ENCODE measurements at regions not wholly inside any gene's neighbourhood (a gene's known extent, or its start where the extent isn't known, plus 50 kb on each side); places are given as distances from the start of the nearest gene placed in this dataset.

GRCh38 chr13:86201477-86201876 is 402.3 kb upstream of the SLITRK6 start:
- DNase-seq: no peak

DNA sequence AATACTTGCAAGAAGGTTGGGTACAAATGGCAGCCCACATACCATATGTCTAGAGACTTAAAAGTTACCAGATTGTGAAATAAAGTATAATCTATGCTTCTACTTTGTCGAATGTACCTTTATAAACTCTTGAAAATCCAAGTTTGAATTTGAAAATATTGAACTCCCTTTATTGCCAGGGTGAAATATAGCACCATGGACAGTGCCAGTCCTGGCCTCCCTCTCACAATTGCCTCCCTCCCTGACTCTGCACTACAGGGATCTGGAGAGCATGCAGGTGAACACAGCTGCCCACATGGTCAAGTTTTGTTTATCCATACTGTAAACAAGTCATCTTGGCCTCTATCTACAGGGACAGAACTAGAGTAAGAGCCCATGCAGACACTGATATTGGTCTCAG is 394.1 kb upstream of the SLITRK6 start:
- no peak for DNase-seq

- no peak for DNase-seq
Measured at GRCh38 chr13:86188170-86188569, 389.0 kb upstream of the SLITRK6 start.

GRCh38 chr13:86185636-86186035 is 386.4 kb upstream of the SLITRK6 start:
- DNase-seq: no peak

DNA sequence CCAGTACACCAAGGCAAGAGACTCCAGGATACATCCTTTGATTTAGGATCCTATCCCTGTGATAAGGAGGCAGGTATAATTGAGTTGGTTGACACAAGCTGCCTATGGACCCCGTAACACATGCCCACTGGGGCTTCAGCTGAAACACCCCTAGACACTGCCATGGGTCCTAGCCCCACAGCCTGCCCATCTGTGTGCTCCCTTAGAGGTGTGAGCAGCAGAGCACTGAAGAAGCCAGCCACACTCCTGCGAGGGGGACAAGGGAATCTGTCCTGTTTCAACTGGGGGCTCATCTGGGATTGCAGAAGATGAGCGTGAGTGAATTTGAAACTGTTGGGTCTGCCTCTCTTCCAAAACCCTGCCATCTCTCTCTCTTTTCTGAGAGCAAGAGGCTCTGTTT is 385.9 kb upstream of the SLITRK6 start:
- DNase-seq: no peak

GRCh38 chr13:86174622-86175021 is 375.4 kb upstream of the SLITRK6 start:
- no peak for DNase-seq

DNA sequence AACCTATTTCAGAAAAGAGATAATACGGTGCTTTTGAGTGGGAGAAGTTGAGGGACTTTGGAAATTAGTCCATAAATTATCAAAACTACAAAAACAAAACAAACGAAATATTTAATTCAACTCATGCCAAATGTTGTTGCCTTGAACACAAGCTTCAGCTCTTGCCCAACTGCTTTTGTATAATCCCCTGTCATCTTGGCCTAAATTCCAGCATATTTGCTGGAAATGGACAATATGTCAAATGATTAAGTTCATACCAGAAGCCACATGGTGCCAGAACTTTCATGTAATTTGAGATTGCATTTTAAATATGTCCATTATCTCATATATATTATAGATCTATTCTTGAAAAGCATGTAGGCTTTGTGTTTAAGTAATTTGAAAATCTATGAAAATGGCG is 373.7 kb upstream of the SLITRK6 start:
- no peak for DNase-seq

GRCh38 chr13:86161257-86161656 is 362.0 kb upstream of the SLITRK6 start:
- no peak for DNase-seq

DNA sequence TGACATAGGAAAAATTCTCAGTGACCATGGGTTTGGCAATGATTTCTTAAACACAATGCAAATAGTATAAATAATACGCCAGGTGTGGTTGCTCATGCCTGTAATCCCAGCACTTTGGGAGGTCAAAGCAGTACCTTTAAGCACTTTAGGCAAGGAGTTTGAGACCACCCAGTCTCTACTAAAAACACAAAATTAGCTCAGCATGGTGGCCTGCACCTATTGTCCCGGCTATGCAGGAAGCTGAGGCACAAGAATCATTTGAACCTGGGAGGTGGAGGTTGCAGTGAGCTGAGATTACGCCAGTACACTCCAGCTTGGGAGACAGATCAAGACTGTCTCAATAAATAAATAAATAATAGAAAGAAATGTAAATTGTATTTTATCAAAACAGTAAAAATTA is 356.5 kb upstream of the SLITRK6 start:
- no peak for DNase-seq

DNA sequence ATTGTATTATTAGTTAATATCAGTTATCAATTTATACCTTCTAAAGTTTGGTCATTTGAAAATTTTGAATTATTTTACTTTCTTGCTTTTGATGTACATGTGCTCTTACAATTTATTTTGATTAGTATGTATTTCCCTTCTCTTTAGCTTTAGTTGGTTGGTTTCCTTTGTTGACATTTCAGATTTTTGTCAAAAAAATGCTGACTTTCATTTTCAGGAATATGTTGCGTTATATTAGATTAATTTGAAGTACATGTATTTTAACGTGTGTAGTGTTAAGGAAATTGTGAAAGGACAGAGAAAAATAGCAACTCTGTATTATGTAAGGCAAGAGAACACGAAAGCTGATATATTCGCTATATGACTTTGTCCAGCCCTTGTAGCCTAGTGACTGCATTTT is 342.9 kb upstream of the SLITRK6 start:
- no peak for DNase-seq

- DNase-seq: no peak
Measured at GRCh38 chr13:86135856-86136255, 336.6 kb upstream of the SLITRK6 start.

DNA sequence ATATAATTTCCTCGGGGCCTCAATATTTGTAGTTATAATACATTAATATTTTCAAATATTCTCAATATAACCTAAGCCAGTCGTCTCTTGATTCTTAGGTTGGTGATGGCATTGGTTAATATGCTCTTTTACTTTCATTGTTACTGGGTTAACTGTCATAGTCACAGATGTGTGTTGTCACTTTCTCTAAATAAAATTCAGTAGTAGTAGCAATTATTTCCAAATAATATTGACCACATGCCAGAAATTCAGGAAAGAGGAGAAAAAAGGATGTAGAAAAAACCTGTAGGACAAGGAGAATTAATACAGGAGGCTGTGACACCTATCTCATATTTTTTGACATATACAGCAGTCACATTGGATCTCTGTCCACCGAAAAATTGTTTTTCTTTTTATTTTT is 322.7 kb upstream of the SLITRK6 start:
- no peak for DNase-seq

GRCh38 chr13:86109107-86109506 is 309.9 kb upstream of the SLITRK6 start:
- no peak for DNase-seq

DNA sequence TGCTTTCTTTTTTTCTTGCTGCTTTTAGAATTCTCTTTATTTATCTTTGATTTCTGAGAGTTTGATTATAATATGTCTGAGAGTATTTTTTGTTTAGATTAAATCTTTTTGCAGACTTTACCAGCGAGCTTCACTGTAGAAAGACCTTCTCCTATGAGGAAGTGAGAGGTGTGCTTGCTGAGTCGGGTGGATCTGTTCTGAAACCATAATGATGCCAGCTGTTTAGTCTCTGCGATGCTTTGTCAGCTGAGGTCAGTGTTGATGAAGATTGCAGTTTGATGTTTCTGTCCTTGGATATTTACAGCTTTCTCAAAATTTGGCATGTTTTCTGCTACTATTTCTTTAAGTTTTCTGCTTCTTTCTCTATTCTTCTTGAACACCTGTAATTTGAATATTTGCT is 309.1 kb upstream of the SLITRK6 start:
- no peak for DNase-seq

- no peak for DNase-seq
Measured at GRCh38 chr13:86098511-86098910, 299.3 kb upstream of the SLITRK6 start.

- no peak for DNase-seq
Measured at GRCh38 chr13:86095351-86095750, 296.1 kb upstream of the SLITRK6 start.

DNA sequence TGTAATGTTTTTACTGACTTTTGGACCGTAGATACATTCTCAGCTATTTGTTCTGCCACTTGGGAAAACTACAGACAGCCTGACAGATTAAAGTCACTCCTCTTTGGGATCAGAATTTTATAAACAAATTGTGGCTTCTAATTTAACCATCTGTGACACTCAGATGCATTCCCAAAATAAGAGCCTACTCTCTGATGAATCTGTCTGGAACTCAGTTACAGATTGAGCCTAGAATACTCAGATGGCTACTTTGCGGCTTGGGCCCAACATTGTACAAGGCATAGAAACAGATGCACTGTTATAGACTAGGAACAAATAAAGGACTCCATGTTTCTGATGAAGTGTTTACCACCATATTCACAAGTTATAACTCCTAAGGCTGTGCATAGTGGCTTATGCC is 291.0 kb upstream of the SLITRK6 start:
- no peak for DNase-seq

- DNase-seq: no peak
Measured at GRCh38 chr13:86087244-86087643, 288.0 kb upstream of the SLITRK6 start.

- no peak for DNase-seq
Measured at GRCh38 chr13:86085890-86086289, 286.7 kb upstream of the SLITRK6 start.

DNA sequence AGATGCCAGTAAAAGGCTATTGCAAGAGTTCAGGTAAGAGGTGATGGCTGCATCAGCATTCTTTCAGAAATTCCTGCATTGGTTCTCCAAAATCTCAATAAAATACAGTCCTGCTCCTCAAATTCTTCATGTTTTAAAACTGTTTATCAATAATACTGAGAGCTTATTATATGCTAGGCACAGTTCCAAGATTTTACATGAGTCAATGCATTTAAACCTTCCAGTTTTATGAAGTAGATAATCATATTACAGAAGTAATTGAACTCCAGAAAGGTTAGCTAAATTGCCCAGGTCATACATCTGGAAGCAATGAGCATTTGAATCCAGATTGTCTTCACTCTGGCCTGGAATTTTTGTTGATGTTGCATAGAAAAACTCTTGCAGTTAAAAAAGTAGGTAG is 282.9 kb upstream of the SLITRK6 start:
- DNase-seq: no peak

DNA sequence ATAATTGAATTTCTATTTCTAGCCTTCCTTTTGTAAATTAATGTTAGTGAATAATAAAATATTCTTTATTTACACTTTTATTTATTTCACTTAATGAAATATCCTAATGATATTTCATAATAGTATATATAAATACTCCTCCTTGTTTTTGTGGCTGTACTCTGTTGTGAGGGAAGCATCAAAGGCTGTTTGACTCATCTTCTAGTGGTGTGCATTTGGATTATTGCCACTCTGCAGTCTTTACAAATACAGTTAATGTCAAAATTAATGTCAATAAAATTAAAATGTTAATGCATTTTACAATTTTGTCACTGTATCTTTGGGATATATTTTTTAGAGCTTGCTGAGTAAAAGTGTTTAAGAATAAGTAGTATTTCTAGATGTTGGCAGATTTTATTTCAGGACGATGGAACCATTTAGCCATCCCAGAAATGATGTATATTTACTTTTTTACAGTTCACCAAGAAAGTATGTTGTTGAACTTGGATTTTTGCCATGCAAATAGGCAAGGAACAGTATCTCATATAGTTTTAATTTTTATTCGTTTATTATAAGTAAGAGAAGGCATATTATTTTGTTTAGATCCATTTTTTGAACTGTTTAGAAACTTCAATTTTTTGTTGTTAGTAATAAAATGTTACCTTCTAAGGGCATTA is 281.2 kb upstream of the SLITRK6 start:
- no peak for DNase-seq

DNA sequence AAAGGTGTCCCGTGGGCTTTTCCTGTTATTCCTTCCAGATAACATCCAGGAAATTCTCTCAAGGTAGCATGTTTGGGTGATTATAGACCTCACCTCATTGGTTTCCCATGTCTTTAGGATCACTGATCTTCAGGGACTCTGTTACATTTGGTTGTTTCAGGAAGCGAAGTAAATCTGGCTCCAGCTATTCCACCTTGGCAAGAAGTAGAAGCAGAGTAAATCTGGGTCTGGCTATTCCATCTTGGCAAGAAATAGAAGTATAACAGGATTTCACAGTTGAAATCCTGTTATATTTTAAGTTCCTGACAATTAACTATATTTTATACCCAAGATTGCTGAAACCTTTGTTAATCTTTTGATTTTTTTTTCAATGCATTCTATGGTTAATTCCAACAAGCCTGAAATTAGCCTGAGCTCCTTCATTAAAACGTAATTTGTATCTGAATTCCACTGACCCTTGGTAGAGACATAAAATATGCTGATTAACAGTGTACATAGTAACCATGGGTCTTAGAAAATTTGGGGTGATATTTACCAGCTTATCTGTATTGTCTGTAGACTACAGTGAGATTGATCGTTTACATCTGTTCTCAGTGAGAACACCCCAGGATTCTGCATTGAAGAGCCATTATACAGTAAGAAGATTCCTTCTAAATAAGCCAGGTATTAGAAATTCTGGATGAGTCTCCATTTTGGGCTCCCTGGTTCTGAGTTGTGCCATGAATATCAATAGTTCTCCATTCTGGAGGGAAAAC is 267.6 kb upstream of the SLITRK6 start:
- no peak for DNase-seq

- DNase-seq: no peak
Measured at GRCh38 chr13:86052141-86052540, 252.9 kb upstream of the SLITRK6 start.

DNA sequence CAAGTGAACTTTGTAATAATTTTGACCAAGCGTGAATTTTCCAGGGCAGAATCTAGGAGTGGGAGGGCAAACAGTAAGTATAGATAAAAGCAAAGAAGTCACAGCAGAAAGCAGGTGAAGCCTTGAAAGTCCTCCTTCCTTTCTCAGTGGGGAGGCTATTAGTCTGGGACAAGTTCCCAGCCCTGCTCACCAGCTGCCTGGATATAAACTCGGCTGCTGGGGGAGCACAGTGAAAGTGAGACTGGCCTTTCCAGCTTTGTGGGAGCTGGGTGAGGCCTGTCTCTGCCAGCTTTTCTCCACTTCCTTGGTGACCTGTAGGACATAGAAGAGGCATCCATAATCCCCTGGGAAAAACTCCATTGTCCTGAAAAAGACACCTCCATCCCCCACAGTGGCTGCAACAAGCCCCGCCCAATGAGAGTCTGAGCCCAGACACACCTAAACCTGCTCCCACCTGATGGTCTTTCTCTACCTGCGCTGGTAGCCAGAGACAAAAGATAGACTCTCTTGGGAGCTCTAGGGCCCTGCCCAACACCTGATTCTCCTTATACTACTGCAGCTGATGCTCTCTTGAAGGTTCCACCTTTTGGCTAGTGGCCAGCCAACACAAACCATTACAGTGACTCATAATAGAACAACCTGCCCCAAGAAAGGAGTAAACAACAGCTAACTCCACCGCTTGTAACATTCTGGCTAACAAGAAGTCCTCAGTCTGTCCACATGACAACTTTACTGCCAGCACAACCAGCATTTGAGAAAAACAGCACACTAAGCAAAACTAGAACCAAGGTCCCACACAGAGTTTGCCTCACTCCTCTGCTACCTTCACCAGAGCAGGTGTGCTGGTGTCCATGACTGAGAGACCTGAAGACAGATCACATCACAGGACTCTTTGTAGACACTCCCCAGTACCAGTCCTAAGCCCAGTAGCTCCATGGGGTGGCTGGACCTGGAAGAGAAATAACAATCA is 252.2 kb upstream of the SLITRK6 start:
- no peak for DNase-seq

Data from midbrain (tissue), 1 donor.